CD4-positive, alpha-beta T cell treated with Interferon gamma for 1 hour (primary cell): ENCODE measurements at regions not wholly inside any gene's neighbourhood (a gene's known extent, or its start where the extent isn't known, plus 50 kb on each side); places are given as distances from the start of the nearest gene placed in this dataset.
A peak's percentile ranks its signal among the peaks of the same experiment; 100 is the strongest.

Source experiments
- DNase-seq: peaks from one replicate; pipeline ENCODE4 v3.0.0-alpha.2; 2020

DNA sequence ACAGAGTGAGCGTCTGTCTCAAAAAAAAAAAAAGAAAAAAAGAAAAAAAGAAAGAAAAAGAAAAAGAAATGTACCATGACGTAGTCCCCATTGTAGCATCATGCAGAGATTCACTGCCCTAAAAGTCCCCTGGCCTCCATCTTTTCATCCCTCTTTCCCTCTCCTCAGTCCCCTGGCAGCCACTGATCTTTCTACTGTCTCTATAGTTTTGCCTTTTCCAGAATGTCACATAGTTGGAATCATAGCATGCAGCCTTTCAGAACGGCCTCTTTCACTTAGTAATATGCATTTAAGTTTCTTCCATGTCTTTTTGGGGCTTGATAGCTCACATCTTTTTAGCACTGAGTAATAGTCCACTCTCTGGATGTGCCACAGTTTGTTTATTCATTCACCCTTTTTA lies 60.5 kb upstream of the NCOR2 start:
- DNase-seq = no peak

GRCh38 chr12:124626971-124627411 lies 59.6 kb upstream of the NCOR2 start:
- no peak for DNase-seq

GRCh38 chr12:124625867-124626675 lies 58.7 kb upstream of the NCOR2 start:
- DNase-seq = peak; percentile 78

DNA sequence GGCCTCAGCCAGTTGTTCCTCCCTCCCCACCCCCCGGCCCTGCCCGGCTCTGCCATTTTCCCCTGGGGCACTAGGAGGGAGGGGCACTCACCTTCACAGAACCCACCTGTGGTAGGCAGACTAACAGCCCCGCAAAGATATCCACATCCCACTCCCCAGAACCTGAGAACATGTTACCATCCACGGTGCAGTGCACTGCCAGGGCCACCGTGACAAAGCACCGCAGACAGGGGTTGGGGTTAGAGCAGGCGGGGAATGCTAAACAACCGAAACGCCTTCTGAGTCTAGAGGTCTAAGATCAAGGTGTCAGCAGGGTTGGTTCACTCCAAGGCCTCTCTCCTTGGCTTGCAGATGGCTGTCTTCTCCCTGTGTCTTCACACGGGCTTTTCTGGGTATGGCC lies 57.4 kb upstream of the NCOR2 start:
- DNase-seq = no peak

- no peak for DNase-seq
These were observed 56.1 kb upstream of the NCOR2 start for GRCh38 chr12:124623344-124624035.

DNA sequence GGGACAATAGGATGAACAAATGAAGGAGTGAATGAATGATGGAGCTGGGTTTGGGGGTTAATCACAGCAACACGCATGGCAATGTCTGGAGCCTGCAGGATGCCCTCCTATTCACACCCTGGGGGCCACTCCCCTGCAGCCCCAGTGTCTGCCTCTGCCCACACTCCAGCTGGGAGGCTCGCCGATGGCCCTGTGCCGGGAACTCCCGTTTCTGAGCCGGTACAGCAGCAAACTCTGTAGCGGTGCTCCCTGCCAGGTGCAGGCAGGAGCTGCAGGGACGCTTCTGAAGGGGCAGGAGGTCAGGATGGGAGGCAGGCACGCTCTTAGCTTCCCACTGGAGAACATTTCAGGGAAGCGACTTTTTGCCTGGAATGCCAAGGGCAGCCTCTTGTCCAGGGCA lies 55.4 kb upstream of the NCOR2 start:
- no peak for DNase-seq

- DNase-seq = peak; percentile 45
These were observed 54.9 kb upstream of the NCOR2 start for GRCh38 chr12:124622331-124622730.

- DNase-seq = no peak
These were observed 53.9 kb upstream of the NCOR2 start for GRCh38 chr12:124621296-124621660.

DNA sequence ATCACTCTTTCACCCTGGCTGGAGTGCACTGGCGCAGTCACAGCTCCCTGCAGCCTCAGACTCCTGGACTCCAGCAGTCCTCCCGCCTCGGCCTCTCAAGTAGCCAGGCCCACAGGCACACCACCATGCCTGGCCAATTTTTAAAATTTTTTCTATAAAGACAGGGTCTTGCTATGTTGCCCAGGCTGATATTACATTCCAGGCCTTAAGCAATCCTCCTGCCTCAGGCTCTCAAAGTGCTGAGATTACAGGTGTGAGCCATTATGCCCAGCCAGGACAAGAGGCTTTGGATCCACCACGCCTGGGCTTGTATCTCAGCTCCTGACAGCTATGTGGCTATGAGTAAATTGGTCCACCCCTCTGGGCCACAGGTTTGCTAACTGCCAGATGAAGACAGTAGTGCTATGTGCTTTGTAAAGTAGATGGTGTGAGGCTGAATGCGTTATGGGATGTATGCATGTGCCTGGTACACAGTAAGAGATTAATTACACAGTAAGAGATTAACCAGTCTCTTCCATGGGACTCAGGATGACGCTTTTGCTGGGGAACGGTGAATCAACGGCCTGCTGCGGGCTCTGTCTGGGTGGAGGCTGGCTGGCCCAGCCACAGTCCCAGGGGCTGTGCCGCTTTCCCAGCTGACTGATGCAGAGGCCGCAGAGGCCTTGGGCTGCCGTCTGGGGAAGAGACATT lies 53.3 kb upstream of the NCOR2 start:
- no peak for DNase-seq

DNA sequence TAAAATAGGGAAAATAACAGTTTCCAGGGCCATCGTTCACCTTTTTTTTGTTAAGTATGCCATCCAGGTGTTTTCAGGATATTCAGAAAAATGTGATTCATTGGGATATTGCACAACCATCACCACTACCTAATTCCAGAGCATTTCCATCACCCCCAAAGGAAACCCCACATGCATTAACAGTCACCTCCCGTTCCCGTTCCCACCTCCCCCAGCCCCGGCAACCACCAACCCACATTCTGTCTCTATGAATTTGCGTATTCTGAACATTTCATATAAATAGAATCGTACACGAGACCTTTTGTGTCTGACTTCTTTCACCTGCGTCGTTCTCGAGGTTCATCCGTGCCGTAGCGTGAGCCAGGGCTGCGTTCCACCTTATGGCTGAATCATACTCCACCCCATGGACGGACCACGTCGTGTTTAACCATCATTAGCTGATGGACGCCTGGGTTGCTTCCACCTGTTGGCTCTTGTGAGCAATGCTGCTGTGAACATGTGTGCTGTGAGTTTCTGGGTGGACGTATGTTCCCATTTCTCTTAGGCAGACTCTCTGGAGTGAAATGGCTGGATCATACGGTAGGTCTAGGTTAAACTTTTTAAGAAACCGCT lies 51.0 kb upstream of the NCOR2 start:
- no peak for DNase-seq

DNA sequence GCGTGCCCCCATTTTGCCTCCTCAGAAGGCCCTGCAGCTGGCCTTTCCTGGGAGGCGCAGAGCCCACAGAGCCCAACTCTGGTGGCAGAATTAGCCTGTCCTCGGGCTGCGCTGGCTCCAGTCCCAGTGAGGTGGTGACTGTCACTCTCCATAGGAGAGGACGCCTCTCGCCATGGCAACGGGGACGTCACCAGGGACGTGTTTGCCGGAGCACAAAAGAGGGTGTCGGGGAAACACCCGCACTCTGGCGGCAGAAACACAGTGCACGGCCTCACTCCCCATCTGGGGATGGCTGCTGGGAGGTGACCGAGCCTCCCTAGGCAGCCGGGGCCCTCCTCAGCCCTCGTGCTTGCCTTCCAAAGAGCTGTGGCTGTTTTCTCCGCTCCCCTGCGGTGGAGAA lies 50.2 kb upstream of the NCOR2 start:
- no peak for DNase-seq
